SH-SY5Y (cell line): ENCODE measurements at regions not wholly inside any gene's neighbourhood (a gene's known extent, or its start where the extent isn't known, plus 50 kb on each side); places are given as distances from the start of the nearest gene placed in this dataset.

Experiments
- GATA2 ChIP-seq: IDR thresholded peaks from 2 replicates; pipeline ENCODE4 v1.6.1; 2011; ENCODE audit warnings: mild to moderate bottlenecking, low read depth, low read length
- GATA3 ChIP-seq: IDR thresholded peaks from 2 replicates; pipeline ENCODE4 v1.6.1; 2011; ENCODE audit warnings: low read depth, mild to moderate bottlenecking, low read length, moderate library complexity

DNA sequence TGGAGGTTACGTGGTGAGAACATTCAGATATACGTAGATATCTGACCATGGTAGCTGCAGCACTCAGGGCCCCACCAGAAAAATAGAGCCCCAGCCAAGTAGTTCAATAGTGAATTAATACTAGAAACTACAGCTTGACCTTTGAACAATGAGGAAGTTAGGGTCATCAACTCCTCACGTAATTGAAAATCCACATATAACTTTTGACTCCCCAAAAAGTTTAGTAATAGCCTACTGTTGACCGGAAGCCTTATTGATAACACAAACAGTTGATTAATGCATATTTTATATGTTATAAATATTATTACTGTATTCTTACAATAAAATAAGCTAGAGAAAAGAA is 117.9 kb downstream of the SNX5 start:
- TF ChIP-seq GATA2 (no peak), GATA3 (no peak)
